Activated B cell treated with CpG ODN at 0.5 μM for 24 hours (primary cell): ENCODE measurements at regions not wholly inside any gene's neighbourhood (a gene's known extent, or its start where the extent isn't known, plus 50 kb on each side); places are given as distances from the start of the nearest gene placed in this dataset.

ENCODE experiments used
- ATAC-seq: fragments of 200-7000 bp; cut with Tn5 transposase; one replicate; pipeline ENCODE4 v1.10.0; 2021; ENCODE audit warnings: low read depth, mild to moderate bottlenecking, moderate library complexity
- CTCF ChIA-PET: fragments of 350-600 bp; sonication (Branson Sonifier 250); formaldehyde crosslinking; loops from one replicate; lab custom pipeline; 2021; ENCODE audit warnings: antibody characterized with exemption; lab: Charles Lee
- POLR2A ChIA-PET: fragments of 350-600 bp; sonication (Branson Sonifier 250); formaldehyde crosslinking; loops from one replicate; lab custom pipeline; 2021; ENCODE audit warnings: antibody characterized with exemption; lab: Charles Lee
- DNase-seq: peaks from one replicate; pipeline ENCODE4 v3.0.0; 2022
- H3K27ac Mint-ChIP-seq: one replicate; pipeline ENCODE4 v1.8.0; 2020; ENCODE audit warnings: mixed read lengths
- H3K27me3 Mint-ChIP-seq: one replicate; pipeline ENCODE4 v1.8.0; 2021; ENCODE audit warnings: mixed read lengths
- H3K36me3 Mint-ChIP-seq: one replicate; pipeline ENCODE4 v1.8.0; 2021; ENCODE audit warnings: low read depth, mixed read lengths
- H3K4me1 Mint-ChIP-seq: one replicate; pipeline ENCODE4 v1.8.0; 2021; ENCODE audit warnings: mixed read lengths
- H3K4me3 Mint-ChIP-seq: one replicate; pipeline ENCODE4 v1.8.0; 2020; ENCODE audit warnings: mild to moderate bottlenecking, mixed read lengths
- H3K9me3 Mint-ChIP-seq: one replicate; pipeline ENCODE4 v1.8.0; 2020; ENCODE audit warnings: mixed read lengths
- intact Hi-C: fragments of 100-400 bp; cut with micrococcal nuclease; formaldehyde crosslinking; loops from one replicate; pipeline ENCODE4 v1.15.1; 2024
- TF ChIP-seq, protein P1 (sequence below): fragments of 200-600 bp; IDR thresholded peaks from one replicate; pipeline ENCODE4 v1.8.0; 2022; ENCODE audit warnings: antibody characterized with exemption, mild to moderate bottlenecking

DNA sequence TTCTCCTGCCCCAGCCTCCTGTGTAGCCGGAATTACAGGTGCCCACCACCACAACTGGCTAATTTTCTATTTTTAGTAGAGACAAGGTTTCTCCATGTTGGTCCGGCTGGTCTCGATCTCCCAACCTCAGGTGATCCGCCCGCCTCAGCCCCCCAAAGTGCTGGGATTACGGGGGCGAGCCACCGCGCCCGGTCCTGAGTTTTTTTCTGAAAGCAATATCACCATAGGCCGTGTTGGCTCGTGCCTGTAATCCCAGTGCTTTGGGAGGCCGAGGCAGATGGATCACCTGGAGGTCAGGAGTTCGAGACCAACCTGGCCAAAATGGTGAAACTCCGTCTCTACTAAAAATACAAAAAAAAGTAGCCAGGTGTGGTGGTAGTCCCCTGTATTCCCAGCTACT is 136.3 kb upstream of the TECRL start:
- DNase-seq (no peak), ATAC-seq (no peak)
- Mint-ChIP-seq H3K4me1 (no peaks in the 10 kb centered on the region), H3K27me3 (no peaks in the 10 kb centered on the region), H3K9me3 (no peaks in the 10 kb centered on the region), H3K36me3 (no peaks in the 10 kb centered on the region), H3K4me3 (no peak overlapping the region), H3K27ac (no peak overlapping the region)
- intact Hi-C loops = no loop called here
- ChIA-PET POLR2A (no interaction called here), CTCF (no interaction called here)
- TF ChIP-seq, protein P1, sequence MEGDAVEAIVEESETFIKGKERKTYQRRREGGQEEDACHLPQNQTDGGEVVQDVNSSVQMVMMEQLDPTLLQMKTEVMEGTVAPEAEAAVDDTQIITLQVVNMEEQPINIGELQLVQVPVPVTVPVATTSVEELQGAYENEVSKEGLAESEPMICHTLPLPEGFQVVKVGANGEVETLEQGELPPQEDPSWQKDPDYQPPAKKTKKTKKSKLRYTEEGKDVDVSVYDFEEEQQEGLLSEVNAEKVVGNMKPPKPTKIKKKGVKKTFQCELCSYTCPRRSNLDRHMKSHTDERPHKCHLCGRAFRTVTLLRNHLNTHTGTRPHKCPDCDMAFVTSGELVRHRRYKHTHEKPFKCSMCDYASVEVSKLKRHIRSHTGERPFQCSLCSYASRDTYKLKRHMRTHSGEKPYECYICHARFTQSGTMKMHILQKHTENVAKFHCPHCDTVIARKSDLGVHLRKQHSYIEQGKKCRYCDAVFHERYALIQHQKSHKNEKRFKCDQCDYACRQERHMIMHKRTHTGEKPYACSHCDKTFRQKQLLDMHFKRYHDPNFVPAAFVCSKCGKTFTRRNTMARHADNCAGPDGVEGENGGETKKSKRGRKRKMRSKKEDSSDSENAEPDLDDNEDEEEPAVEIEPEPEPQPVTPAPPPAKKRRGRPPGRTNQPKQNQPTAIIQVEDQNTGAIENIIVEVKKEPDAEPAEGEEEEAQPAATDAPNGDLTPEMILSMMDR = no peak

DNA sequence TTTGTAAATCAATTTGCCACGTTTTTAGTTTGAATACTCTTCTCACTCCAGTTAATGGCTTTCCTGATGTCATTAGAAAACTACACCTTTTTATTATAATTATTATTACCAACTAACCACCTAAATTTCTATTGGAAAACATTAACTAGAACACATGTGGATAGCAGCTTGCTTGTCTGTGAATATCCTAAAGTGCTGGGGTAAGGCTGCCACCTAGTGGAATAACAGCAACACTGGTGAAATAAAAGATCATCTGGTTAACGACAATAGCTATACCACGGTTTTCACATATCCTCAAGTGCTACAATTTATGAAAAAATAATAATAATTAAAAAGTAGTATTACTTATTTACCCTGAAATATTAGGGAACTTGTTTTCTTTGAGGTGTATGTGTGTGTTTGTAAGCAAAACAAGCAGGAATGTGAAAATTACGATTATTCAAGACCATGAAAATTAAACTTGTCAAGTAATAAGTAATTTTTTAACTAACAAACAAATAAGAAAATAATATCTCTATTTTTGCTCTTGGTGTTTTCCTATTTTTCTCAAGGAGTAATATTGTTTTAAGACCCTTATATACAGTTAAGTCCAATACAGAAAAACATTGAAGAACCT is 130.1 kb upstream of the TECRL start:
- TF ChIP-seq, protein P1 = no peak

DNA sequence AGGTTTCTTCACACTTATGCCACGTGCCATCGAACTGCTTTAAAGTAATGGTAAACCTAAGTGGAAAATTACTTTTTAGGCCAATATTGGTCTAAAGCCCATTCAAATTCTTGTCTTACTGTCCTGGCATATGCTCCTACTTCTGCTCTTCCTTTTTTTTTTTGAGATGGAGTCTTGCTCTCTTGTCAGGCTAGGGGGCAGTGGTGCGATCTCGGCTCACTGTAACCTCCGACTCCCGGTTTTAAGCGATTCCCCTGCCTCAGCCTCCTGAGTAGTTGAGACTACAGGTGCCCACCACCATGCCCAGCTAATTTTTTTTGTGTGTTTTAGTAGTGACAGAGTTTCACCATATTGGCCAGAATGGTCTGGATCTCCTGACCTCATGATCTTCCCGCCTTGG is 129.0 kb upstream of the TECRL start:
- no peaks in the 10 kb centered on the region for H3K9me3 Mint-ChIP-seq
- H3K4me3 Mint-ChIP-seq = no peak overlapping the region
- intact Hi-C loops = loop anchor here (5.0 kb wide), 1 partner anchor 1941 kb away; no protein-coding TSS in a partner anchor
- CTCF ChIA-PET = interaction anchor here (1.5 to 1.6 kb wide), 2 partner anchors 7 to 11 kb away, joined by 4 to 5 read pairs; no protein-coding TSS in a partner anchor
- ATAC-seq = no peak
- POLR2A ChIA-PET = no interaction called here
- no peak for DNase-seq
- H3K36me3 Mint-ChIP-seq = no peaks in the 10 kb centered on the region
- H3K27me3 Mint-ChIP-seq = no peaks in the 10 kb centered on the region
- no peak overlapping the region for H3K27ac Mint-ChIP-seq
- no peaks in the 10 kb centered on the region for H3K4me1 Mint-ChIP-seq
- TF ChIP-seq, protein P1 = no peak

More for the DNA sequence above, 130.1 kb upstream of the TECRL start:
- ChIA-PET CTCF (interaction anchor here (0.7 to 1.6 kb wide), 4 partner anchors 8 to 383 kb away, joined by 3 to 5 read pairs (median 4); no protein-coding TSS in a partner anchor), POLR2A (no interaction called here)
- H3K36me3 Mint-ChIP-seq = no peaks in the 10 kb centered on the region
- H3K9me3 Mint-ChIP-seq = no peaks in the 10 kb centered on the region
- H3K27ac Mint-ChIP-seq = no peak overlapping the region
- intact Hi-C loops = loop anchor here (5.0 kb wide), 1 partner anchor 1942 kb away; no protein-coding TSS in a partner anchor
- H3K4me3 Mint-ChIP-seq = no peak overlapping the region
- ATAC-seq (peak; percentile 45), DNase-seq (no peak)
- H3K27me3 Mint-ChIP-seq = no peaks in the 10 kb centered on the region
- no peaks in the 10 kb centered on the region for H3K4me1 Mint-ChIP-seq

DNA sequence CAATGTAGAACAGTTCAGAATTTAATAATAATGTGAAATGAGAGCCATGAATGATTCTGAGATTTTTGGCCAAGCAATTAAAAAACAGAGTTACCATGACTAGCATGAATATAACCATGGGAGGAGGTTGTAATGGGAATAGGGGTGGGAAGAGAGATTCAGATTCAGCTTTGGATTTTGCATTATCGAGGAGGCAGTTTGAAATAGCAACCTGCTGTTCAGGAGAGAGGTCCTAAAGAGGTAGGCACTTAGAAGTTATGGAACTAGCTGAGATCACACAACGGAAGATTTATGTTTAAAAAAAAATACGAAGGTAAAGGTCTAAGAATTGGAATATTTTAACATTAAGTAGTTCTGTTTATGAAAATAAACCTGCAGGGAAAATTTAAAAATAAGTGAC is 124.4 kb upstream of the TECRL start:
- TF ChIP-seq, protein P1 = no peak
- Mint-ChIP-seq H3K36me3 (no peaks in the 10 kb centered on the region), H3K9me3 (no peaks in the 10 kb centered on the region), H3K27me3 (no peaks in the 10 kb centered on the region), H3K27ac (no peak overlapping the region), H3K4me1 (no peaks in the 10 kb centered on the region), H3K4me3 (no peak overlapping the region)
- CTCF ChIA-PET = no interaction called here
- POLR2A ChIA-PET = no interaction called here
- intact Hi-C loops = no loop called here
- DNase-seq = no peak
- ATAC-seq = no peak

DNA sequence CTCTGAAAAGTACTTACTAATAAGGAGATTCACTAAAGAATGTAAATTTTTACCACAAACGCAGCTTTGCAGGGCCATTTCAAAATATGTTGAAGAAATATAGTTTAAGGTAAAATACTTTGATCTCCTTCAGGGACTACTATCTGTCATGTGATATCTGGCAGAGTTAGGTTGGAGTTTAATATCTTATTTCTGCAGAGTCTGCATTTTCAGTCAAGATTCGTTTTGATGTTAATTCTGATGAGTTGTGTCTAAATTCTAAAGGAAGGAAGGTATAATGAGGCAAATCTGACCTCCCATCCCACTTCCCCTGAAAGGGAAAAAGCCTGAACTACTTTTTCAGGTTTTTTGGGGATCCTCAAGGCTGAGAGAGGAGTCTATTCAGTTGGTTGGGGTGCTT is 123.9 kb upstream of the TECRL start:
- no peaks in the 10 kb centered on the region for H3K4me1 Mint-ChIP-seq
- H3K9me3 Mint-ChIP-seq = no peaks in the 10 kb centered on the region
- TF ChIP-seq, protein P1 = no peak
- intact Hi-C loops = no loop called here
- ChIA-PET POLR2A (no interaction called here), CTCF (no interaction called here)
- no peak overlapping the region for H3K27ac Mint-ChIP-seq
- no peak for ATAC-seq
- H3K36me3 Mint-ChIP-seq = no peaks in the 10 kb centered on the region
- H3K27me3 Mint-ChIP-seq = no peaks in the 10 kb centered on the region
- DNase-seq = no peak
- H3K4me3 Mint-ChIP-seq = no peak overlapping the region
